Right renal cortex interstitium (tissue), 3 donors: ENCODE measurements at regions not wholly inside any gene's neighbourhood (a gene's known extent, or its start where the extent isn't known, plus 50 kb on each side); places are given as distances from the start of the nearest gene placed in this dataset.

Source experiments
- DNase-seq, 3 donors: peaks; one replicate each; pipeline ENCODE4 v3.0.0-alpha.2; 2013; ENCODE audit warnings: low read depth in 3 of 3, low spot score in 2 of 3

- no peak for DNase-seq
These were observed 243.8 kb upstream of the FOXQ1 start for GRCh38 chr6:1068068-1068467.

- no peak for DNase-seq
These were observed 244.6 kb upstream of the FOXQ1 start for GRCh38 chr6:1067346-1067745.

- DNase-seq: no peak
These were observed 245.3 kb upstream of the FOXQ1 start for GRCh38 chr6:1066449-1067090.

DNA sequence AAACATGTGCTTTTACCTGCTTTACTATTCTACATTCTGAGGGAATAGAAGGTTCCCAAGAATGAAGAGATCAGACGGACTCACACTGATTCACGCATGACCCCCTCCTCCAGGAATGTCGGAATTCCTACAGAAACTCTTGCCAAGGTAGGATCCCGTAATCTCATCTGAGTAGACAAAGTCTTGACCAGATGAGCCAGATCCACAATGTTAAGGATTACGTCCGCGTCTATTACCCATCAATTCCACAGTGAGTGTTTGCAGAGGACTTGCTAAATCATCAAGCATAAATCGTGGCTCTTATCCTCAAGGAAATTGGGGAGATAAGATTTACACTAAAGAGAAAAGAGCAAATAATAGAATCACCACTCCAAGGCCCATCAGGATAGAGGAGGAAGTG lies 245.9 kb upstream of the FOXQ1 start:
- DNase-seq: no peak

GRCh38 chr6:1063671-1064355 lies 248.1 kb upstream of the FOXQ1 start:
- no peak for DNase-seq

DNA sequence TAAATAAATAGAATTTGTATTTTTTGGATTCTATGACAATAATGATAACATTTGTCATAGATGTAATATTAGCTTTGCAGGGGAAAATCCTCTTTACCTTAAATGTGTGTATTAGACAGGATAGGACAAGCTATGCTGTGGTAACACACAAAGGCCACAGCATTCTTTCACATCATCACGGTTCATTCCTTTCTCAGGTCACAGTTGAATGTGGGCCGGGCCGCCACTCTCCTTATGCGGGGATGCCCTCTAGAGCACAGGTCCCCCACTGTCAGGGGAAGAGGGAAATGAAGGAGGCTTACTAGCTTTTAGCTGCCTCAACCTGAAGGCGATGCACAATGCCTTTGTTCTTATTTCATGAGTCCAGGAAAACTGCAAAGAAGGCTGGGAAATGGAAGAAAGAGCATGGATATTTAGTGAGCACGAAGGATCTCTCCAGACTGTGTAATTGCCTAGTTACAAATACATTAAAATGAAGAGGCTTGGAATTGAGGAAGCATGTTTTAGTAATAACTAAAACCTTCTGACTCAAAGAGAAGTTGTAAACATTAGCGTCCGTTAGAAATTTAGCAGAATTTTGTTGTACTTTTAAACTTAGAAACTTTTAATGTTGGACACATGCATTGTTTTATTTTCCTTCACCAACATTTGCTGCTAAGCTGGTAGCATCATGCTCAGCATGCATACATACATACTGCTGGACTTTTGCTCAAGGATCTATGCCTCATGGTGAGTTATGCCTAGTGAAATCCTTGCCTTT lies 248.9 kb upstream of the FOXQ1 start:
- DNase-seq: no peak

GRCh38 chr6:1059596-1059995 lies 252.3 kb upstream of the FOXQ1 start:
- DNase-seq: no peak

GRCh38 chr6:1057490-1058135 lies 254.3 kb upstream of the FOXQ1 start:
- no peak for DNase-seq

- DNase-seq: no peak
These were observed 256.6 kb upstream of the FOXQ1 start for GRCh38 chr6:1055015-1055921.

DNA sequence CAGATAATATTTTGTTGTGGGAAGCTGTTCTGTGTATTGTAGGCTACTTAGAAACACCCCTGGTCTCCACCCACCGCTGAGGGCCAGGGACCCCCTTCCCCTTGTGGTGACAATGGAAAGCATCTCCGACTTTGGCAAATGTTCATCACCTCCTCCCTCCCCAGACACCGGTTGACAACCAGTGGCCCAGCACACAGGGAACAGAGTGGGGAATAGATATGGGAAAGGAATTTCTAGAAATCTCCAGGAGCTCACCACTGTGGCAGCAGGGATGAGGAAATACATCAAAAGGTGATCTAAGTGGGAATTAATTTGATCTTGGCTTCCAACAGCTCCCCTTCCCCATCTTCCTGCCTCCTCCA lies 257.3 kb upstream of the FOXQ1 start:
- DNase-seq: no peak

DNA sequence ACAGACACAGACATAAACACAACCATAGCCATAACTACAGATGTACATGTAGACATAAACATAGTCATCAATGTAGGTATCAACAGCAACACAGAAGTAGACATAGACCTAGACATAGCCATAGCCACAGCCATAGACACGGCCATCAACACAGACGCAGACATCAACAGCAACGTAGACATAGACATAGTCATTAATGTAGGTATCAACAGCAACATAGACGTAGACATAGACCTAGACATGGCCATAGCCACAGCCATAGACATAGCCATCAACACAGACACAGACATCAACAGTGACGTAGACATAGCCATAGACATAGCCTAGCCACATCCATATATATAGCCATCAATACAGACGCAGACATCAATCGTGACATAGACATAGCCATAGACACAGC lies 258.3 kb upstream of the FOXQ1 start:
- DNase-seq: no peak

GRCh38 chr6:1052262-1052661 lies 259.6 kb upstream of the FOXQ1 start:
- no peak for DNase-seq

GRCh38 chr6:1049900-1050299 lies 262.0 kb upstream of the FOXQ1 start:
- no peak for DNase-seq

GRCh38 chr6:1049170-1049569 lies 262.7 kb upstream of the FOXQ1 start:
- no peak for DNase-seq

DNA sequence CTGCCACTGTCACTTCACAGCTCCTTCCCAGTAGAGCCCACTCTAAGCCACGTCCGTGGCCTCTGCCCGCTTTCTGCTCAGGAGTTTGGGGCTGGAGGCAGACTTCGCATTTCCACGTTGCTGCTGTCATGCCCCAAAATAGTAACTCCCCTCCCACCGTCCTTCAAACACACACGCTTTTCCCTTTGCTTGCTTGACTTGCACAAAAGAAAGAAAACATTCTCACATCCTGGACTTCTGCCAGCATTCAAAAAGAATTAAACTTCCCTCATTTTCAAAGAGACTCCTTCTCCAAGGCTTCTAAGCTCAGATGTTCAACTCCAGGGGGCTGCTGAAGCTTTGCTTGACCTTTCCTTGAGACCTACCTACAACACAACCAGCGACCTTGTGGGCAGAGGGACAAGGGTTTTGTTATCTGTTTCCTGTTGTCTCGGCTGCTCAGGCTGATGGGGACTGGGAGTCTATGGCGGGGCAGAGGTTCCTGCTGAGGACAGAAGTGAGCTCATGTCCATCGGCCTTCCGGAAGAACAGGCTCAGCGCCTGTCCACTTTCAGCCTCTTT lies 263.8 kb upstream of the FOXQ1 start:
- no peak for DNase-seq

DNA sequence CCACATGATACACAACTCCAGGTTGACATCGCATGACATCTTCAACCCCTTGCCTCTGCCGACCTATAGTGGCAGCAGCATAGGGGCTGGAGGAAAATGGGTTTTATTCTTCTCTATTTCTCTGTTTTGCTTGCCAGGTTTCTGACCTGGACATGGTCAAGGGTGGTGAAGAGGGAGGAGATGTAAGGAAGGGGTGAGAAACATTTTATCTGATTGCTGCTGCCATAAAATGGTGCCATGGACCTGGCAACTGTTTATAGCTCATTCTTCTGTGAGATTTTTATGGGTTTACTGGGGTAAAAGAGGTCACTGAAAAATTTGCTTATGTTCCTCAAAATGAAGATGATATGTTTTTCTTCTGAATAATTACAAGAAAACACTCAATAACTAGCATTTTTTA lies 266.7 kb upstream of the FOXQ1 start:
- no peak for DNase-seq

DNA sequence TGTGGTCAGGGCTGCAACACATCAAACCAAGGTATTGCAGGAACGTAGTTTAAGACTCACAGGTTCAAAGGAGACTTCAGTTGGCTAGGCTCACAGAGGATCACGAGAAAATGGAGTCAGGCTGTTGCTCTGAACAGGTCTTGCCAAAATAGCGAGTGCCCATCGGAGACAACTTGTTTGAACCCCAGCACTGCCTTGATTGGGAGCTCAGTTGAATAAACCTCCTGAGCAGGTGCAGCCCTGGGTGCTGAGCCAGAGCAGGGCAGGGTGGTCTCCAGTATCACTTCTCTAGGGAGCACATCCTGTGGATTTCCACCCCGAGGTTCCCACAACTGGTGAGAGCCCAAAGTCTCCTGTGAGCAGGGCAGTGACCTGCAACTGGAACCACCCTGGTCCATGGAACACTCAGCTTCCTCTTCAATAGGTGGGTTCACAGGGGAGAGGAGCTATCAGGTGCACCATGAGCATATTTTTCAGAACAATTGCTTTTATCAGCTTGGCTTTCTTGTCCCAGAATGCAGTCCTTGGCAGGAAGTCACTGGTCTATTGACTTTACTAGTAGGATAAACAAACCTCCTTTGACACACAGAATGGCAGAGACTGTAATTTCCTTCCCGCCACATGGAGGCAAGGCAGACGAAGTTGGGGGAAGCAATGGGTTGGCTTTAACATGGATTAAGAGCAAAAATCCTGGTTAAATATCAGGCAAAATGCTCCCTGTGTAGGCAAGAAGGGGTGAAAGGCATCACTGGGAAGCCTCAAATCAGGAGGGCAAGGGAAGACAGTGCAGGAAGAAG lies 267.7 kb upstream of the FOXQ1 start:
- no peak for DNase-seq

GRCh38 chr6:1043458-1043836 lies 268.5 kb upstream of the FOXQ1 start:
- DNase-seq: no peak
